ENCODE measurements at regions not wholly inside any gene's neighbourhood (a gene's known extent, or its start where the extent isn't known, plus 50 kb on each side); places are given as distances from the start of the nearest gene placed in this dataset.
"Not testable (repeated sequence)": the region's sequence is repeated elsewhere in the genome, so short reads cannot be mapped to it uniquely, and the experiment has no call there.

DNA sequence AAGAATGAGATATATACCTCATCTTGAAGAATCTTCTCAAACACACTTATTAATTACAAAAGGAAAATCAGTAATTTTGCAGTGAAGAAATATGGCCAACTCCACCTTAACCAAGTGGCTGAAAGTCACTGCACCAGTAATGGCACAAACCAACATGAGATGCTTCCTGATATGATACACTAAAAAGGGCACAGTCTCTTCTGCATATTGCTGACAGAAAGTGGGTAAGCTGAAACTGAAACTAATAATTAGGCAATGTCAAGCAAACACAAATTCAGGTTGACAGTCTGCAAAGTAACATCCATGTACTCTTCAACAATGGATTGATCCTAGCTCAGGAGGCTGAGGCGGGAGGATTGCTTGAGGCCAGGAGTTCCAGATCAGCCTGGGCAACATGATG, 56.1 kb downstream of the ZNF22 start:
- DNase-seq, result not testable (repeated sequence)

DNA sequence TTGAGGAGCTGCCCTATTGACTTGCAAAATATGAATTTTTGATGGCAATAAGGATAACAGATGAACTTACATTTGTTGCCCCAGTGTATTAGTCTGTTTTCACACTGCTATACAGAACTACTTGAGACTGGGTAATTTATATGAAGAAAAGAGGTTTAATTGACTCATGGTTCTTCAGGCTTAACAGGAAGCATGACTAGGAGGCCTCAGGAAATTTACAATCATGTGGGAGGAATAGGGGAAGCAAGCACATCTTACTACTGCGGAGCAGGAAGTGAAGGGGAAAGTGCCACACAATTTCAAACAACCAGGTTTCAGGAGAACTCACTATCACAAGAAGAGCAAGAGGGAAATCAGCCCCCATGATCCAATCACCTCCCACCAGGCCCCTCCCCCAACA, 57.9 kb downstream of the ZNF22 start:
- DNase-seq, result no peak

DNA sequence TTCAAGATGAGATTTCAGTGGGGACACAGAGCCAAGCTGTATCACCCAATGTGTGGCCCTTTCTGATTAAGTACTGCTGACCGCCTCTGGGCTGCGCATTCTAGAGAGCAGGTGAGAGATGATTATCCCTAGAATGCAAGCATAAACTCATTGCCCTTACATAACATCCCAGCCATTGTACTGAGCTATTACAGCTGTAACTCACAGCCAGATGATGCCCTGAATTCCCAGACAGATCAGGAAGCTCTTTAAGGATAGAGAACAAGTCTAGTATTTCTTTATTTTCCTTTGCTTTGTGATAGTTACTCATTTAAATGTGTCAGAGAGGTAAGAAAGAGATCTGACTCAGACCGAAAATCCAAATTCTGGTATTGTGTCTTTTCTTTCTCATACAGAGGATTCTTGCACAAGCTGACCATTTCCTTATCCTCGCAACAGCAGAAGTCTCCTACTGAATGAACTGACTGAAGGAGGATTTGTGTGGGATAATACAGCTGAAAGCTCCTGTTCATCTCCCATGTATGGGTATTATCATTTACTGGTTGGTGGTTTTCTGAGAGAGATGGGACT, 58.4 kb downstream of the ZNF22 start:
- DNase-seq, result no peak

DNA sequence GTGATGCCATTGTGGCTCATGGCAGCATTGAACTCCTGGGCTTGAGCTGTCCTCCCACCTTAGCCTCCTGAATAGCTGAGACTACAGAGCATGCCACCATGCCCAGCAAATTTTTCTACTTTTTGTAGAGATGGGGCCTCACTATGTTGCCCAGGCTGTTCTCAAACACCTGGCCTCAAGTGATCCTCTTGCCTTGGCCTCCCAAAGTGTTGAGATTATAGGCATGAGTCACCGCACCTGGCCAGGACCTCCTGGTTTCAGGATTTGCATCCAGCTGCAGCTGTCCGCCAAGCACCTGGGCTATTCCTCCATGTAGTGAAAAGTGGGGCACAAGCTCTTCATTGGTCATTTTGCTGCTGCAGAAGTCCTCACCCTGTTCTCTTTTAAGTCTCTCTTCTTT, 58.9 kb downstream of the ZNF22 start:
- DNase-seq, result no peak

DNA sequence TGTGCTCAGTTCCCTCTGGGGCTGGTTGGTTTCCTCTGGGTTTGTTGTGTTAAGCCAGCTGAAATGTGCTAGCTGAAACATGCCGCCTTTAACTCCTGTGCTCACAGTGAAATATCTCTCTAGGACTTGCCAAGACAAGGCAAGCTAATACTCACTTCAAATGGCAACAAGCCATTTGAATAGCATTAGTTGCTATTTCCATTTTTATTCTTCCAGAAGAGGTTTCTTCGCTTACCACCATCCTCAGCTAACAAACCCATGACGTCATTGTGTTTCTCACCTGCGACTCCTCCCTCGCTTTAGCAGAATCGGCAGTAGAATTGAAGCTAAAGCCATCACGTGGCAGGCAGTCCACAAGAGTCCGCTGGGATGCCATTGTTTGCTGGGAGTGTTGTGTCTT, 61.3 kb downstream of the ZNF22 start:
- DNase-seq, result no peak

DNA sequence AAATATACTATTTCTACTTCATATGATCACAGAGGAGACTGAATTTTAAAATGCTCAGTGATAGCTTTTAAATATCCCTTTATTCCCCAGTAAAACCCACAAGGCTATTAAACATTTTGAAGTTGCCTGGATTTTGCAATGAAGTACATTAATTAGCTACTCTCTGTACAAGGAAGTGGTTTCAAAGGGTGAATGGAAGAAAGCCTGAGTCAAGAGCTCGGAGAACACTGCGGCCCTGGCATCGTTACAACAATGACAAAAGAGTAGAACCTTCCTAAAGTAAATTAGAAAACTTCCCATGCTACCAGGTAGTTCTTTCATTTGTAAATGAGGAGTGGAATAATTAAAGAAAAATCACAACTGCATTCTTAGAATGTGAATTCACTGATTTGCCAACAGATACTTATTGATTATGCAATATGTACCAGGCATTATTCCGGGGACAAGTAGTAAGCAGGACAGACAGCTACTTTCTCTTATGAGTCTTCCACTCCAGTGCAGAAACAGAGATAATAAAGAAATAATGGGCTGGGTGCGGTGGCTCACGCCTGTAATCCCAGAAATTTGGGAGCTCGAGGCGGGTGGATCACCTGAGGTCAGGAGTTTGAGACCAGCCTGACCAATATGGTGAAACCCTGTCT, 63.0 kb downstream of the ZNF22 start:
- no peak for DNase-seq

DNA sequence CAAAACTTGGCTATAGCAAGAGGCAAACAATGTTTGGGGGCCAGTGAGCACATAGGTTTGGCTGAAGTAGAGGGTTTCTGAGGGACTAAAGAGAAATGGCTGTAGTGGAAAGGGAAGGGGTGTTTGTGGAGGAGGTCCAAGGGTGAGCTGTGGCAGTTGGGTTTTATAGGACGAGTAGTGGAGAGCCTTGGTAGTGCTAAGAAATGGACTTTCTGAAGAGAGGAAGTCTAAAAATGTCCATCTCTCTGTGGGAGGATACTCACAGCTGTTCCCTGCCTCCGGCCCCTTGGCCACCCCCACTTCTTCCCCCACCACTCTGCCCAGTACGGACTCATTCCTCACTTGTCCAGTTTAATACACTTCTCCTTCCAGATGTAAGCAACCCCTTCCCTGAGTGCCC, 64.3 kb downstream of the ZNF22 start:
- DNase-seq, result no peak

DNA sequence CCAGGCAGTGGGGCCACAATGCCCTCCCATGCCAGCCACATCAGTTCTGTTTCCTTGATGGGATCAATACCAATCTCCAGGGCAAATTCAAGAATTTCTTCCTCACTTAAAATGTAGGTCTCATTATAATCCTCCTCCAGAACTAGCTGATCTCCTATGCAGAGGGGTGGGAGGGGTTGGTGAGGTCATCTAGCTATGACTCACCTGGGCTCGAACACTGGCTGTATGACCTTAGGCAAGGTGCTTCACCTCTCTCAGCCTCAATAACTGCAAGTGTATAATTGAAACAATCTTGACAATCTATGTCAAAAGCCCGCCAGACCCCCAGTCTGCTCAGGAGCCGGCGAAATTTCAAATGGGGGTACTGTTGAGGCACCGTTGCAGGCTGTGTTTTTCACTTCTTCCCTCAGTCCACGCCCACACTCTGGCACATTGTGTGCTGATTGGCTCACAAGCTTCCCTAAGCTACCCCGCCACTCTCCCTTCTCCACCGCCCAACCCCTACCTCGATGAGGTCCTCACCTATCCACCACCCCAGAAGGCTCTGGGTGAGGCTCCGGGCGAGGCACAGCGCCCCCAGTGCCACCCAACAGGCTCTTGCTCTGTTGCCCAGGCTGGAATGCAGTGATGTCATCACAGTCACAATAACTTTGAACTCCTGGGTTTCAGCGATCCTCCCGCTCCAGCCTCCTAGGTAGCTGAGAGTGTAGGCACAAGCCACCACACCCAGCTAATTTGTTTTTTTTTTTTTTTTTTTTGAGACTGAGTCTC, 70.5 kb downstream of the ZNF22 start:
- DNase-seq, result no peak

DNA sequence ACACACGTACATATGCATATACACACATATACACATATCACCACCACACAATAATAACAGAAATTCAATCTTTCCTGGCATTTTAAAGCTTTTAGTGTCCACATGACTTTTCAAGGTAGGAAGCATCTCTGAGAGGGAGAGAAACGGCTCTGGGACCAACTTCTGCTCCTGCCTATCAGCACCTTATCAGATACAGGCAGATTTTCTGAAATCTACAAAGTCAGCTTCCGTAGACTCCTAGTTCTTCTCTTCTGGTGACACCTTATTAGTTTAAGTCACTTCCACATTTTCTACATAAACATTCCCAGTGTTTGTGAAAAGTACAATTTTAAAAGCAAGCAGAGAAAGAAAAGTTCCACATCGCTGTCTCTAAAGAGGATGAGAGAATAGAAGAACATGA, 74.5 kb downstream of the ZNF22 start:
- no peak for DNase-seq

DNA sequence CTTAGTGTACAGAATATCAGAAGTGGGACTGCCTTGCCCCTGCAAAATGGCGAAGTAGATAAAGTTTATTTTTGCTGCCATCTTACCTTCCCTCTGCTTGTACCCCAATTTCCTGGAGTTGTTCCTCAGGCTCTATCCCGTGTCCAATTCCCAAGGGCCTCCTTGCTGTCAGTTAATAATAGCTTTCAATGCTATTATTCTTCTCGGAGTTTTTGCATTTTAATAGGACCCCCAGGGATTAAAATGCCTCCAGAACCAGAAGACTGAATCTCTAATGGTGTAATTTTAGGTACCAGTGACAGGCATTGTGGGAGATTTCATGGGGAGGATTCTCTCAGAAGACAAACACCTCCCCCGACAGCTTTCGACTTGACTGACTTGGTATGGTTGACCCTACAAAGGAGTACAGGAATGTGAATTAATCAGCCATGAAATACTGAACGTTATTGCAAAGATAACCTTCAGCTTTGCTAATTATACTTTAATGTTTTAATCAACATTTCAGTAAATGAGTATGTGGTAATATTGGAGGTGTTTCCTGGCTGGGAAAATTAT, 75.2 kb downstream of the ZNF22 start:
- no peak for DNase-seq

DNA sequence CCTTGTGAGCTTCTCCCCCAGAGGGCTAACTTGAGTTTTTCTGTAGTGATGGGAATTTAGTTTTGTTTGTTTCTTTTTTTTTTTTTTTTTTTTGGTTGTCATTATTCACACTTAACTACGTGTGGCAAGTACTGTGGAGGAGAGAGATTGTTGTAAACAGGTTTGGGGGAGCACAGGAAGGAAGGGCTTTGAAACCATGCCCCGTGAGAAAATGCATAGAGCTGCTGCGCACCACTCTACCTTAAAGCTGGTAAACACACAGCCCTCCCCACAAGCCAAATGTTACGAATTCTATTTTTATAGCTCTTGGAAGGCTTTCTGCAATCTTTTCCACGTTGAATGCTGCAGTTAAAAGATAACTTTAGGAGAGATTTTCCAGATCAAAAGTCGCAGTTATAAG, 76.2 kb downstream of the ZNF22 start:
- no peak for DNase-seq

DNA sequence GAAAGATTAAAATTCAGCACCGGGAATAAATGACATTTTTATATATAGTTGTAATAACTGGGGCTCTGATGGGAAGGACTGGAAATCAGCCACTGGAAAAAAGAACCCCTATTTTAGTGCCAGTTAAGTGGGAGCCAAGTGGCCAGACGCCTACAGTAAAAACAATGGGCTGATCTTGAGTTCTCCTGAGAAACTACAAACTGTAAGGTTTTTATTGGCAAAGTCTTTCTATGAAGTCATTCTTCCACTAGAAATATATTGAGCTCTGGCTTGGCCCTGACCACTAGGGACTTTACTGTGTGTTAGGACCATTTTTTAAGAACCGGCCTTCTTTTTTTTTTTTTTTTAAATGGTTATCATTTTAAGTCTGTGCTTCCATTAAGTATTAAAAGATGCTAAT, 79.6 kb downstream of the ZNF22 start:
- no peak for DNase-seq

DNA sequence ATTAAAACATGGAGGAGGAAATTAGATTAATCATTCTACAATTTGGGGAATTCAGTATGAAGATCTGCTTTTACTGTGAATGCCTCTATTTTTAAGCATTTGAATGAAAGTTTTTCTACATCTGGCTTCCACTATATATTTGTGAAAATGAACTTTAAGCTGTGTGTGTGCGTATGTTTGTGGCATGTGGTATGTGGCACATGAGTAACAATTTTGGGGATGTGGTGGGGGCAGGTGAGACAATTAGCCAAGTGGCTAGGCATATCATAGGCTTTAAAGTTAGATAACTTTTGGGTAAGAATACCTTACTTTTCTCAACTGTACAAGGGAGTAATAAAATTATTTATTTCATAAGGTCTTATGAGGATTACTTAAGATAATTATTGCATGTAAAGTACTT, 81.5 kb downstream of the ZNF22 start:
- DNase-seq, result no peak

DNA sequence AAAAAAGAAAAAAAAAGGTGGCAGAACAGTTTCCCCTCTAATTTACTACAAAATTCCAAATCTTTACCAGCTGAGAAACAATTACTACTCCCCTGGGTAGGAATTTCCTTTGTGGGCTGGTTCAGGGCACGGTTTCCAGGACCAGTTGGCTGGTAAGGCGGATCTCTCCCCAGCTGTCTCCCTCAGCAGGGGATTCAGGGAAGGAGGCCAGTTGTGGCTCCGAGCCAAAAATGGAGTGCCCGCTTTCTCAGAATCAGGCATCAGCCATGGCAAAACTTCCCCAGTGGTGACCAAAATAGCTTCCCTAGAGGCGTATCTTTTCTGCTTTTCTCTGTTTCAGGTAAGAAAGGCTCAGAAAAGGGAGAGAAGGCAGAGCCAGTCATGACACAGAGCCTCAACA, 91.2 kb downstream of the ZNF22 start:
- DNase-seq, result peak; percentile 5 to 73

DNA sequence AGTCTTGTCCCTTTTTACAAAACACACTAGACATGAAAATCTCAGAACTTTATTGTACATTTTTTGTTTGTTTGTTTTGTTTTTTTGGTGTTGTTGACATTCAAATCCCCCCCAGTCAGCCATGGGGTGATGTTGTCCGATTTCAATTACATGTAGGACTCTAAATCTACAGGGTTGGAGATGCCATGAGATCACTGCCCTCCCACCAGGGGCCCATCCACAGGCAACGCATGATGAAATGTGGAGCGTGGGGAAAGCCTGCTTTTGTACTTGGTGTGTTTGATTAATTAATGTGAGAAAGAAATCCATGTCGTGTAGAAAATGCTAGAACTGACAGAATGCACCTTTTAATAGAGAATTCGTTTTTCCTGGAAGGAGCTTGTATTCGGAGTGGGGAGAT, 93.2 kb downstream of the ZNF22 start:
- no peak for DNase-seq

DNA sequence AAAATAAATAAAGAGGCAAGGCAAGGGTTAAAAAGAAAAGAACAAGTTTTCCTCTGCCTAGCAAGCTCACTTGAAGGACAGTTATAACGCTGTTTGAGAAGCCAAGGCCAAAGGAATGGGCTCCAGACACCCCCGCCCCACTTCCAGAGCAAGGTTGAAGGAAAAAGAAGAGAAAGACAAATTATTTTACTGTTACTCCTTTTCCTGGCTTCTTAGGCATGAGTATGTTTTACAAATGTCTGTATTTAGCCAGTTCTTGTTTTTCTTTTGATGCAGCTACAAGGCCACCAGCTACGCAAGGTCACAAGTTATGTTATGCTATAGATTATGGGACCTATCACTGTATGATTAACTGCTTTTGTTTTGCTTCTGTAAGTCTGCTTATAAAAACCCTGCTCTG, 94.6 kb downstream of the ZNF22 start:
- no peak for DNase-seq

DNA sequence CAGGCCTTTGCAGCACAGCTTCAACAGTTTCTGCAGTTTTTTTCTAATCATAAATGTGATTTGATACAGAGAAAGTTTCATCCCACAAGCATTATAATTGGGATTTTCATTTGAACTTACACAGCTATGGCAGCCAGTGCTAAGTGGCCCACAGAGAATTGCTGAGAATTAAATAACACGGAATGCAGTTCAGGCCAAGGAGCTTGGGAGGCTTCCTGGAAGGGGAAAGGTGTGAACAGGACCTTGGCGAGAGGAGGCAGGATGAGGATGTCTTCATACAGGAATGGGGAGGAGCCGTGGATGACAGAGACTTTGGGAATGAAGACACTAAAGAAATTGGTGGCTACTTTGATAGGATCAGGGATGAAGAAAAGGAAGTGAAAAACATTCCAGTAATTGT, 95.3 kb downstream of the ZNF22 start:
- no peak for DNase-seq

DNA sequence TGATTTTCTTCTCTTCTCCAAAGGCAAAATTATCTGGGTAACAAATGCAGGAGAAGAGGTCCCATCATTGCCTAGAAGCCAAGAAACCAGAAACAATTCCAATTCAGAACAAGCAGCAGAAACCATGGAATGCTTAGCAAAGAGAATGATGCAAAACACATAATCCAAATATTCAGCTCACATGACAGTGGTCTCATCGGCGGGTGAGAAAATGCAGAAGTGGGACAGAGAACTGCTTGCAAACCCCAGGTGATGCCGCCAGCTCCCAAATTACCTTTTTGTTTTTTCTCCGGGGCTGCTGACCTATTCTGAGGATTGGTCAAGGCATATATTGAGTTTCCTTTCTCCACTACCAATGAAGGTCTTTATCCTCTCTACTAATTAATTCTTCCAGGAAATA, 99.7 kb downstream of the ZNF22 start:
- no peak for DNase-seq

DNA sequence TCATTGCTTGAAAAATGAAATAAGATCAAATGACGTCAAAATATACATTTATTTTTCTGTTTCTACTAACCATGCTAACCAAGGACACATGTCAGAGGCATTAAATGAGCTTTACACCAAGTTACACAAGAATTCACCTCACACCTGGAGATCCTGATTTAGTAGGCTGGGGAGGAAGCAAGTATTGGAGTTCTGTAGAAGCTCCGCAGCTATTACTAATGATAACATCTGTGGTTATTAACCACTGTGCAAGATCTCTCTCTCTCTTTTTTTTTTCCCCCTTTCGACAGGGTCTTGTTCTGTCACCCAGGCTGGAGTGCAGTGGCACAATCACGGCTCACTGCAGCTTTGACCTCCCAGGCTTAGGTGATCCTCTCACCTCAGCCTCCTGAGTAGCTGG, 104.0 kb downstream of the ZNF22 start:
- DNase-seq, result no peak

DNA sequence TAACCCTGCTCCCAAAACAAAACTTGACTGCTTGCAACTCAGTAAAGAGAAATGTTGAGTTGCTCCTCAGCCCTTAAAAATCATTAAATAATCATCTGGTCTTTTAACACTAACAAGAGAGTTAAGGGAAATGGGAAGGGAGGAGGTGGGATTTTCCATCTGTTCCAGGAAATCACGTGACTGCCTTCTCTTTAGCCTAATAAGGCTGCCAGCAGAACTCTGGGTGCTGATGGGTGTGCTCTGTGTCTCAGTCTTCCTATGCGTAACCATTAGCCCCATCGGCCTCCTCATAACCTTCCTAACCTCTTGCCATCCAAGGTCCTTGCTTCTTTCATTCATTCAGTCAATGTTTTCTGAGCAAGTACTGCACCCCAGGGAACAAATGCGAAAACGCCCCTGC, 104.6 kb downstream of the ZNF22 start:
- not testable (repeated sequence) for DNase-seq

DNA sequence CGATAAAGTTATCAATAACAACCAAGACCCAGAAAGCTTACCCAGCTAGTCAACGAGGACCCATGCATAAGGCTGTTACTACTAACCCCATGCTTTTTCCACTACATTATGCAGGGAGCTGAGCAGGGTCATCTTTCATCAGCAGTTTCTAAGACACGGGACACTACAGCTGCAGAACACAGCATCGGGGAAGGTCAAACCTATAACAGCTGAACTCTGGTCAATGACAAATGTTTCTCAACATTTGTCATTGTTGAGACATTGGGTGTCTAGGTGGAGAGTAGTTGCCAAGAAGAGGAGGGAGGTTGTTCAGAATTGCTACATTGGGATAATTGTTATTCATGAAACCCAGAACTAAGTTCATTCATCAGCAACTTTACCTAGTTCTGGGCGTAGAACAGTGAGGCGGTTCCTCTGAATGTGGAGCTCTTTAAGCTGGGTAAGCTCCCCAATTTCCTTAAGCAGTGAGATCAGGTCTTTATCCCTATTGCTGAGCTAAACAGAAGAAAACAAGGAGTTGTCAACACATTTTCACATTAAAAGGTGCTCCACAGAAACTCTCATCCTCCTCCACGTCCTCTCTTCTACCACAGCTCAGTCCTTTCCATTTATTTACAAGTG, 105.6 kb downstream of the ZNF22 start:
- no peak for DNase-seq

DNA sequence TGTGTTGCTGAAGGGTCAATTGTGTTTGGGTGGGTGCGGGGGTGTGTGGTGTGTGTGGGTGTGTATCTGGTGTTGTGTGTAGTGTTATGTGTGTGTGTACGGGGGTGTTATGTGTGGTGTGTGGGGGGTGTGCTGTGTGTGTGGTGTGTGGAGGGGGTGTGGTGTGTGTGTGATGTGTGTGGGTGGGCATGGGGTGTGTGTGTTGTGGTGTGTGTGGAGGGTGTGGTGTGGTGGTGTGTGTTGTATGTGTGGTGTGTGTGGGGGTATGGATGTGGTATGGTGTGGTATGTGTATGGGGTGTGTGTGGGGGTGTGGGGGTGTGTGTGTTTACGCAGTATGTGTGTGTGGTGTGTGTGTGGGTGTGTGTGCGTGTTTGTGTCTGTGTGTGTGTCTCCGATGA, 110.8 kb downstream of the ZNF22 start:
- no peak for DNase-seq

DNA sequence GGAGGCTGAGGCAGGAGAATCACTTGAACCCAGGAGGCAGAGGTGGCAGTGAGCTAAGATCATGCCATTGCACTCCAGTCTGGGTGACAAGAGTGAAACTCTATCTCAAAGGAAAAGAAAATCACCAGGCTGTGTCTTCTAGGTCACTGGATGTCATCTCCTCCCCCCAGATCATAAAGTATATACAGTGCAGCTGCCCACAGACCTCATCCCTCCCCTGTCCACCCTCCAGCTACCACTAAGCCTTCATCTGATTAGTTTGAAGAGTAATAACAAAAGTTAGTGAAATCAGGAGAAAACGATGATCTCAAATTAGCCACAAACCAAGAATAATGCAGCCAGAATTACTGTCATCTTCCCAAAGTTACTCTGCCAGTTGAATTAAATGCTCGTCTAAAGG, 117.2 kb downstream of the ZNF22 start:
- DNase-seq, result not testable (repeated sequence)

DNA sequence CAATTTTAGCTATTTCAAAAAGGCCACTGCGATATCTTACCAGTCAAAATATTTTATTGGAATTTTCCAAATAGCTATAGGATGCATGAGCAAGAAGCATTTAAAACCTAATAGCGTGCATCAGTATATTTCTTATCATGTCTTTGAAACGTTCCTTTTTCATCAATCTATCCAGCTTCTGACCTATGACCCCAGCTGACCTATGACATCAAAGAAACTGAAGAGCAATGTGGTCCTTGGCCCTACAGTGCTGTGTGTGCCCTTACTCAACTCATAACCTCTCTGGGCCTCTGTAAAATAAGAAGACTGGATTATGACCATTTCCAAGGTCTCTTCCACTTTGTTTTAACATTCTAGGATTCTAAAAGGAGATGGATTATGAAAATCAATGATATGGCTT, 118.2 kb downstream of the ZNF22 start:
- no peak for DNase-seq
